HG02610 (cell line): ENCODE measurements at regions not wholly inside any gene's neighbourhood (a gene's known extent, or its start where the extent isn't known, plus 50 kb on each side); places are given as distances from the start of the nearest gene placed in this dataset.
"Not testable (repeated sequence)": the region's sequence is repeated elsewhere in the genome, so short reads cannot be mapped to it uniquely, and the experiment has no call there.

Source experiments
- ATAC-seq: cut with Tn5 transposase; IDR thresholded peaks from one replicate; pipeline ENCODE4 v1.9.1; 2021; ENCODE audit warnings: mild to moderate bottlenecking, moderate library complexity; ENCODE audit not compliant: unreplicated experiment

GRCh38 chr12:46523863-46524770, 151.5 kb upstream of the SLC38A2 start:
- peak; percentile 76 for ATAC-seq

DNA sequence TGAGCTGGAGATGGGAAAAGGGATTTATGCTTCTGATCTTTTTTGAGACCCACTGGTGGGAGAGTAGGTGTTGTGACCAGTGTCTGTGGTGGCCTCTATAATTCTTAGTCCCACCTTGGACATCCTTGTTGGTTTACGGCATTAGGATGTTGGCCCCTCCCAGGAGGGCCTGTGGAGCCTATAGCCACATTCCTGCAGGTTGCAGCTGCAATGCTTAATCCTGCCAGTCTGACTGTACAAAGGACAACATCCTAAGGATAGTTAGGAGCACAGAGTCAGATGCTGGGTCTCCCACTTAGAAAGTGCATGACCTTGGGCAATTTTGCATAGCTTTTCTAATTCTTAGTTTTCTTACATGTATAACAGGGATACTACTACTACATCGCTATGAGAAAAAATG, 150.9 kb upstream of the SLC38A2 start:
- no peak for ATAC-seq

GRCh38 chr12:46522071-46522470, 149.5 kb upstream of the SLC38A2 start:
- no peak for ATAC-seq

DNA sequence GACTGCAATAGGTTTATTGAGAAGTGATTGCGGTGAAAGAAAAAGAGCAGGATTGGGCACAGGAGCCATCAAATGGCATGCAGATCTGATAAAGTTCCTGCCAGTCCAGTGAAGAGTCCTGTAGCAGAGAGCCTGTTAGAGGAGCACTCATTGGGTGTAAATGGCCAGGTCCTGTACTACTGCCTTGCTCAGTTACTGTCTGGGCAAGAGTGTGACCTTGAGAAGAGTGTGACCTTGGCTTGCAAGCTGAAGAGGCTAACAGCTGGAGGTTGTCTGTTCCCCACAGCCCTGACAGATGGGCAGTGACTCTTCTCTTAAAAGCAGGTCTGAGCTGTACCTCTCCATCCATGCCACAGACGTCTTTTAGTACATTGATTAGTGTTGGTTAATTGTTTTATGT, 148.6 kb upstream of the SLC38A2 start:
- no peak for ATAC-seq

DNA sequence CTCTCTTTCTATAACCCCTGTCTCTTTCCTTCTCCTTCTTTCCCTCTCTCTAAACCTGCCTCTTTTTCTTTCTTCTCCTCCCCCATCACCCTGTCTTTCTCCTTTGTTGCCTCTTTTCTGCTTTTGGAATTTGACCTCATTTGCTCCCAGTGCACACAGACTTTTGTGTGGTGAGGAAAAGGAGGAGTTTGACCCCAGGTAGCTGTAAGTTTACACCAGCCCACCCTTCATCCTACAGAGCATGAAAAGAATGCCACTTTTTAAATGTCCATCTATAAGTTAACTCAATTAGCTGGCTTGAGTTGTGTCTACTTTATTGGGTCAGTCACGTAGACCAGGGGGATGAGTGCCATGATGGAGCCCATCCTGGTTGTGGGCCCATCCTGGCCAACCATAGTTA, 146.8 kb upstream of the SLC38A2 start:
- ATAC-seq, result no peak

- no peak for ATAC-seq
These were observed 146.2 kb upstream of the SLC38A2 start for GRCh38 chr12:46518729-46519128.

DNA sequence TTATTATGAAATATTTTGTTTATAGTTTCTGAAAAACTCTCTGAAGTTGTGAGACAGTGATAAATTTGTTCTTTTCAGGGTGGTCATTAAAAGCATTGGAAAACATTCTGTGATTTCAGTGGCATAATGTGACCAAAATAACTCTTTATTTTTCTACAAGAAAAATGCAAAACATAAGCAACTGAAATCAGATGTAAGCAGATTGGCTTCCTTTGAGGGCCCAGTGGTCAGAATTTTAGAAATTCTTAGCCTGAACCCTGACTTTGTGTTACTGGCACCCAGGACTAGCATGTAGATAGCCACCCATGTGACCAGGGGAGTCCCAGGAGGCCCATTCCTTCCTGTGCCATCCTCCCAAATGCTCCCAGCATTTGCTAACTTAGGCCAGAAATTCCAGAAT, 145.6 kb upstream of the SLC38A2 start:
- ATAC-seq, result no peak

- ATAC-seq, result peak; percentile 17
These were observed 145.0 kb upstream of the SLC38A2 start for GRCh38 chr12:46517579-46517962.

- peak; percentile 95 for ATAC-seq
These were observed 144.5 kb upstream of the SLC38A2 start for GRCh38 chr12:46516933-46517578.

- no peak for ATAC-seq
These were observed 143.8 kb upstream of the SLC38A2 start for GRCh38 chr12:46516238-46516932.

GRCh38 chr12:46515829-46516228, 143.3 kb upstream of the SLC38A2 start:
- ATAC-seq, result no peak

- no peak for ATAC-seq
These were observed 142.3 kb upstream of the SLC38A2 start for GRCh38 chr12:46514886-46515285.

GRCh38 chr12:46510257-46510656, 137.7 kb upstream of the SLC38A2 start:
- ATAC-seq, result not testable (repeated sequence)

- ATAC-seq, result no peak
These were observed 136.6 kb upstream of the SLC38A2 start for GRCh38 chr12:46509135-46509534.

GRCh38 chr12:46508651-46509050, 136.1 kb upstream of the SLC38A2 start:
- no peak for ATAC-seq

GRCh38 chr12:46507766-46508165, 135.2 kb upstream of the SLC38A2 start:
- ATAC-seq, result no peak

GRCh38 chr12:46506961-46507360, 134.4 kb upstream of the SLC38A2 start:
- ATAC-seq, result no peak

- no peak for ATAC-seq
These were observed 133.6 kb upstream of the SLC38A2 start for GRCh38 chr12:46506198-46506597.

DNA sequence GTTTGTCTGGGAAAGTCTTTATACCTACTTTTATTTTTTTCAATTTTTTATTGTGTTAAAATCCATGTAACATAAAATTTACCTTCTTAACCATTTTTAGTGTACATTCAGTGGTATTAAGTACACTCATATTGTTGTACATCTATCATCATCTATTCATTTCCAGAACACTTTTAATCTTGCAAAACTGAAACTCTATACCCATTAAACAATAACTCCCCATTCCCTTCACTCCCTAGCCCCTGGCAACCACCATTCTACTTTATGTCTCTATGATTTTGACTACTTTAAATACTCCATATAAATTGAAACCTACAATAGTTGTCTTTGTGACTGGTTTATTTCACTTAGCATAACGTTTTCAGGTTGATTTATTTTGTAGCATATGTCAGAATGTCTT, 131.9 kb upstream of the SLC38A2 start:
- ATAC-seq, result no peak

DNA sequence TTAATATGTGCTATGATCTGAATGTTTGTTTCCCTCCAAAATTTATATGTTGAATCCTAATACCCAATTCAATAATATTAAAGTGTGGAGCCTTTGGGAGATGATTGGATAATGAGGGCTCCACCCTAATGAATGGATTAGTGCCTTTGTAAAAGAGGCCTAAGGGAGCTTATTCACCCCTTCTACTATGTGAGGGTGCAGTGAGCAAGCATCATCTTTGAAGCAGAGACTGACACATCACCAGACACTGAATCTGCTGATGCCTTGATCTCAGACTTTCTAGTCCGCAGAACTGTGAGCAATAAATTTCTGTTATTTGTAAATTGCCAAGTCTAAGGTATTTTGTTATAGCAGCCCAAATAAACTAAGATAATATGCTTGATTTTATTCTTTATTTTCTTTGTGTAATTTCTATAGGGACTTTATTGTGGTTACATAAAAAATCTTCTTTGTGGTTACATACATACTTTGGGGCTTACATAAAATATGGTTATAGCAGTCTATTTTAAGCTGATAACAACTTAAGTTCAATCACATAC, 131.1 kb upstream of the SLC38A2 start:
- ATAC-seq, result no peak

DNA sequence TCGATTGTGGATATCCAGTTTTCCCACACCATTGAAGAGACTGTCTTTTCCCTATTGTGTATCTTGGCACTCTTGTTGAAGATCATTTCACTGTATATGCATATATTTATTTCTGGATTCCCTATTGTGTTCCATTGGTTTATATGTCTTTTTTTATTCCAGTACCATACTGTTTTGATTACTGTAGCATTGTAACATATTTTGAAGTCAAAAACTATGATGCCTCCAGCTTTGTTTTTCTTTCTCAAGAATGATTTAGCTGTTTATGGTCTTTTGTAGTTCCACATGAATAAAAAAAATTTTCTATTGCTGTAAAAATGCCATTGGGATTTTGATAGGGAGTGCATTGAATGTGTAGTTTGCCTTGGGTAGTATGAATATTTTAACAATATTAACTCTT, 128.1 kb upstream of the SLC38A2 start:
- ATAC-seq, result no peak
